ENCODE measurements at regions not wholly inside any gene's neighbourhood (a gene's known extent, or its start where the extent isn't known, plus 50 kb on each side); places are given as distances from the start of the nearest gene placed in this dataset.

GRCh38 chr18:9001209-9001608, 101.3 kb upstream of the NDUFV2 start:
- no peak for TF ChIP-seq CTCF (IDR thresholded peaks at IDR 0.05)
- no peak for TF ChIP-seq POLR2A (IDR thresholded peaks at IDR 0.05)
